HG03354 (cell line): ENCODE measurements at regions not wholly inside any gene's neighbourhood (a gene's known extent, or its start where the extent isn't known, plus 50 kb on each side); places are given as distances from the start of the nearest gene placed in this dataset.

Source experiments
- ATAC-seq: cut with Tn5 transposase; IDR thresholded peaks from one replicate; pipeline ENCODE4 v1.9.1; 2021; ENCODE audit warnings: mild to moderate bottlenecking; ENCODE audit not compliant: unreplicated experiment, poor library complexity, severe bottlenecking

GRCh38 chrX:6640727-6641126 lies 105.8 kb upstream of the VCX3A start:
- ATAC-seq = no peak

DNA sequence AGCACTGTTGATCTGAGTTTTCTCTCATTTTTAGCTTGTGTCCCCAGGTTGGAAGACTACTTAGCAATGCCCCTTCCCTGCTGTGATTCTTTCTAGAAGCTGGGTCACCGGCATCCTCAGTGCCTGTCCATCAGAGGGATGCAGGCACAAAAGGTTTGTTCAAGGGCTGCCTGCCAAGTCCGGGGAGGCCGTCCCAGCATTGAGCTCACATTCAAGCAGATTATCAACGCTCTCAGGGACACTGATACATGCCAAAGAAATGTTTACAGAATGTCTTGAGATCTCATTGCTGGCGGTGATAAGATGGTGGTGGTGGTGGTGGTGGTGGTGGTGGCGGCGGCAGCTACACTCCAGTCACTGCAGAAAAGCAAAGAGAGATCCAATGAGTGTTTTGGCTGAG lies 79.6 kb upstream of the VCX3A start:
- no peak for ATAC-seq

DNA sequence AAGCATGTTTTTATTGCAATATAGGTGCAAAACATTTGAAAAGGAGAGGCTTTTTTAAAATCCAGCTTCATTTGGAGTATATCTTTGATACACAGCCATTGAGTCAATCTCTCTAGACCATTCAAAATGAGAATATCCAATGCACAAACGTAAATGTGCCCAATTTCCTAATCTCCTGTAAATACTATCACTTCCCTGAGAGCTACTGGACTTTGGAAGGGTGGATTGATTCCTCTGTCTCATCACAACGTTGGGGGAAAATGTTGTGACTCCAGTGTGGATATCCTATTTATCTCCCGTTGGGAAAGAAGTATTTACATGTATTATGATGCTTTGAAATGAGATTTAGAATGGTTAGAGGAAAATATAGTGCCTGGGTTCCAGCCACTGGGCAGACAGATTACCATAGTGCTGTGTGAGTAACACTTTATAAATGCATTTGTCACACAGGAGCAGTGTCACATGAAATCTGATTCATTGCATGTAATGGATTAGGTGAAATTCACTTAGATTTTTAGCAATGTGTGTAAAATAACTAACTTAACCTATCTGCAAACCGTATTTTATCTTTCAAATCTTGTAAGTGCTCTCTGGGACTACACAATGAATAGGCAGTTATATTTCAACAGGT lies 64.4 kb upstream of the VCX3A start:
- ATAC-seq = no peak
